ENCODE measurements at regions not wholly inside any gene's neighbourhood (a gene's known extent, or its start where the extent isn't known, plus 50 kb on each side); places are given as distances from the start of the nearest gene placed in this dataset.

- TF ChIP-seq CTCF (IDR thresholded peaks at IDR 0.05) = no peak
- TF ChIP-seq POLR2A (IDR thresholded peaks at IDR 0.05) = no peak
Measured at GRCh38 chr17:63139356-63139755, 173.3 kb downstream of the TANC2 start.

All from thyroid gland (tissue), 4 donors.